IPS-18c (cell line): ENCODE measurements at regions not wholly inside any gene's neighbourhood (a gene's known extent, or its start where the extent isn't known, plus 50 kb on each side); places are given as distances from the start of the nearest gene placed in this dataset.
"Not testable (repeated sequence)": the region's sequence is repeated elsewhere in the genome, so short reads cannot be mapped to it uniquely, and the experiment has no call there.

Source experiments
- H3K4me3 ChIP-seq: 2 replicates; pipeline ENCODE4 v1.7.0; 2013; ENCODE audit warnings: low read depth, mild to moderate bottlenecking, low read length, moderate library complexity; ENCODE audit not compliant: insufficient read depth
- H3K9me3 ChIP-seq: one replicate; pipeline ENCODE4 v1.6.1; 2013; ENCODE audit warnings: mild to moderate bottlenecking, low read length, moderate library complexity; ENCODE audit not compliant: control insufficient read depth, insufficient read depth

GRCh38 chr2:60365556-60365955 lies 187.9 kb downstream of the BCL11A start:
- Histone ChIP-seq H3K4me3 (no peak overlapping the region), H3K9me3 (no peaks in the 10 kb centered on the region)

DNA sequence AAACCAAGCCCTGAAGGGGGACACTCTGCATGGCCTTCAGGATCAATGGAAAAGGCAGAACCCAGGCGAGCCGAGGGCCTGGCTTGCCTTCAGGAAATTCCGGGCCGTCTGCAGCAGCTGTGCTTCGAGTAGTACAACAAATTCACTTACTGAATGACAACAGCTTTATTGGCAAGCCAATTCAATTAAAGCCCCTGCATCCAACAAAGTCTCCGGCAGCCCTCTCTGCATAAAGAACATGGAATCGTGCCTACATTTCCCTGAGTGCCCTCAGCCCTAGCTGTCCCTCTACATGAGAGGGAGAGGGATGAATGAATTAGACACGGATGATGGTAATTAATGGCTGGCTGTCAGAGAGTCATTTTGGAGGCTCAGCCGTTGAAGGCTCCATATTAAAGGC lies 189.0 kb downstream of the BCL11A start:
- H3K9me3 ChIP-seq, result no peaks in the 10 kb centered on the region
- H3K4me3 ChIP-seq, result no peak overlapping the region

- H3K9me3 ChIP-seq, result no peaks in the 10 kb centered on the region
- no peak overlapping the region for H3K4me3 ChIP-seq
These were observed 192.0 kb downstream of the BCL11A start for GRCh38 chr2:60361498-60361897.

DNA sequence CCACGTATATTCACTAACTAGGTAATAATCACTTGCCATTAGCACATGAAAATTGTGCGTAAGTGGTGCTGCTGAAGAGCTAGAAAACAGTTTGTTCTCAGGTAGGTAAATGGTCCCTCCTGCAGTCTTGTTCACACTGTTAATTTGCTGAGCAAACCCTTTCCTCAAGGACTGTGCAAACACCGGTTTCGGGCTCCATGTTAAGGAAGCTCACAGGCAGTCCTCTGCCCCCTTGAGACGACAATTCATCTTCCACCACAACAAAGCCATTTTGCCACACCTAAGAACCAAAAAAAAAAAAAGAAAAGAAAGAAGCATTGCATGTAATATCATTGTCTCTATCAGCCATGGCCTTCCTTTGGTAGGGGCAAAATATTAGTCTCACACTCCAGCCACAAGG lies 193.9 kb downstream of the BCL11A start:
- Histone ChIP-seq H3K4me3 (no peak overlapping the region), H3K9me3 (no peaks in the 10 kb centered on the region)

GRCh38 chr2:60358476-60358875 lies 195.0 kb downstream of the BCL11A start:
- no peak overlapping the region for H3K4me3 ChIP-seq
- H3K9me3 ChIP-seq, result no peaks in the 10 kb centered on the region

DNA sequence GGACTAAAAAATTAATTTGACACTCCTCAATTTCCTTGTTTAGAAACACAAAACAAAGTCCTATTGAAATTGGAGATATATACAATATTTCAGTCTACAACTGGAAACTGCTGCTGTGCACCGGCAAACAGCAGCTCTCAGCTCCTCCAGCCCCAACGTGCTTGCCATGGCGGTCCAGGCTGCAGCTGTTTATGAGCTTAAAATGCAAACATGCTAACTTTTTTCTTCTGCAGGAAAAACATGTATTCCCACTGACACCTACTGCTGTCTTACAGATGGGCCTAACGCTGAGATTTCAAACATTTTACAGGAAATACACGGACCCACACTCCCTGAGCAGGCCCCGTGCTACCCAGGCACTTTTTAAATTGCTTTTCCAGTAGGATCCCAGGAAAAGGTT lies 195.5 kb downstream of the BCL11A start:
- H3K9me3 ChIP-seq, result no peaks in the 10 kb centered on the region
- H3K4me3 ChIP-seq, result no peak overlapping the region

DNA sequence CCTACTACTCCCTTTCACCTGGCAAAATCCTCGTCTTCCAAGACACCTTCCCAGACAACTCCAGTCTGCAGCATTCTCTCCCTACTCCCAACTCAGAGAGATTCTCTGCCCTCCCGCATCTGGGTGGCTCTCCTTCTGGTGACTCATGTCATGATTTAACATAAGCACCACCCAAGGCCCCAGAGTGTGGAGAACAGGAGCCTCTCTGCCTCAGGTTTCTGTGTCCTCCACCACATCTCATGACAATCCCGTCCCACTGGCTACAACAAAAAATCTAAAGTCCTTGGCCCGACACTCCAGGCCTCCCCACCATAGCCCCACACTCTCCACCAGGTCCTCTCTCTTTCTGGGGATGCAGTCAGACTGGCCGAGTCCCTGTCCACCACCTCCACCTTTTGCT lies 197.1 kb downstream of the BCL11A start:
- no peaks in the 10 kb centered on the region for H3K9me3 ChIP-seq
- no peak overlapping the region for H3K4me3 ChIP-seq

GRCh38 chr2:60355849-60356261 lies 197.6 kb downstream of the BCL11A start:
- no peak overlapping the region for H3K4me3 ChIP-seq
- no peaks in the 10 kb centered on the region for H3K9me3 ChIP-seq

DNA sequence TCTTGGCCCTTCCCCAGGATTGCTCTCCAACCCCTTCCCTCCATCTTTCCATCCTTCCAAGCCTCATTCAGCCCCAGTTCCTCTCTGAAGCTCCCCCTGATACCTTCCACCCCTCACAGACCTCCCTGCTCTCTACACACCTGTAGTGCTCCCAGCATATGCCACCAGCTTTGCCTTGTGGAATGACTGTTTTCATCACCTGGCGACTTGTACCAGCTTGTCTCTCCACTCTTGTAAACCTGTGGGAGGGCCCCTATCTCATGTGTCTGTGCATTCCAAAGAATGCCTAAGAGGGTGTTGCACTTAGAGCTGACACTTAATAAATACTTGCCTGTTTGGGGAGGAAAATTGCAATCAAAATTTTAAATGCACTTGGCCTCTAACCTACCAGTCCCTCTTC lies 198.7 kb downstream of the BCL11A start:
- H3K9me3 ChIP-seq, result no peaks in the 10 kb centered on the region
- H3K4me3 ChIP-seq, result no peak overlapping the region

GRCh38 chr2:60353863-60354262 lies 199.6 kb downstream of the BCL11A start:
- H3K4me3 ChIP-seq, result no peak overlapping the region
- H3K9me3 ChIP-seq, result no peaks in the 10 kb centered on the region

- no peak overlapping the region for H3K4me3 ChIP-seq
These were observed 200.1 kb downstream of the BCL11A start for GRCh38 chr2:60353406-60353800.

DNA sequence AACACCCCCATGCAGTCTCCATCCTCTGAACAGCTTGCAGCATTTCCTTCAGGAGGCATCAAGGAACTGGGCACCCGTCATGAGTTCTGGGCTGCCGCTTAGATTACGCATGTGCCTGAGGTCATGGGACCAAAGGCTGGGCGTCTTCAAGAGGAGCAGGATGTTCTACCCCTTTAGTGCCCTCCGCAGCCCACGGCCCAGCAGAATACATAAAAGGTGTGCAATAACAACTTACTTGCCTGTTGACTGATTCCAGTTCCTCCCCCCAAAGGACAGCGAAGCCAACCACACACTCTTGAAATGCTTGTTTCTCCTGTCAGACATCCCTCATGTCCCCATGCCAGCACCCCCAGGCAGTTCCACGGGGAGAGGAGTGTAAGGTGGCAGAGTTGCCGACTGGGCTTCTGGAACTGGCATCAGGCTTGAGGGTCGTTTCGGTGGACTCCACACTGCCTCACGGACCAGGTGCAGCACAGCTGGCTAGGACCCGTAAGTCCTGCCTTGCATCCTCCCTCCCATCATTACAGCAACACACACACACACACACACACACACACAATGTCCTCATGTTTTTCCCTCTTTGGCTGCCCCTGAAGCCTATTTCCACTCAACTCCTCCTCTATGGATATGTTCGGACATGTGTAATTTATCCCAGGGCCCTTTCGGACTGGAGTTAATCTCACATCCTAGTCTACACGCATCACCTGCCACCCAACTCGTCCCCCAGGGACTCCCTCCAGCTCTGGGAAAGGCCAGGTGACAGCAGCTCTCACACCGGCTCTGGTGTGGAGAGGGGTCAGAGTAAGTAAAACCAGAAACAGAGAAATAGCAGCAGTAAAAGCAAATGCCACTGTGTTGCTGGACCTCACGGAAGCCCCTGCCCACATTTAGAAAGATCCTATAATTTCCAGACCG lies 200.7 kb downstream of the BCL11A start:
- H3K9me3 ChIP-seq, result no peaks in the 10 kb centered on the region
- H3K4me3 ChIP-seq, result no peak overlapping the region

More at GRCh38 chr2:60353406-60353800, 200.1 kb downstream of the BCL11A start:
- no peaks in the 10 kb centered on the region for H3K9me3 ChIP-seq

DNA sequence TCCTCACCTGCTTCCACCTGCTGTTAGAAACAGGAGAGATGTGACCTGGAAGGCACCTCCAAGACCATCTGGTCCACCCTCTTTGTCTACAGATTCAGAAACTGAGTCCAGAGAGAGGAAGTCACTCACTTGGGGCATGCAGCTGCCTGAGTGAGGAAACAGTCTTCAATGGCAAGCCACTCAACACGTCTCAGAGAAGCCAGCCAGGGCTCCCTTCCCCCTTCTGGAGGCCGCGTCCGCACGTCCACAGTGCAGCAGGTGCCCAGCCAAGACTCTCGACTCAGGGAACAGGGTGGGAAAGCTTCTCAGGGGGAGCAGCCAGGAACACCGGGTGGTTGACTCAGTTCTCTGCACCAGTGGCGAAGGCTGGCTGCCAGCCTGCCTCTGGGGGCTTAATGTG lies 201.7 kb downstream of the BCL11A start:
- H3K4me3 ChIP-seq, result no peak overlapping the region
- no peaks in the 10 kb centered on the region for H3K9me3 ChIP-seq

- H3K9me3 ChIP-seq, result no peaks in the 10 kb centered on the region
- no peak overlapping the region for H3K4me3 ChIP-seq
These were observed 202.1 kb downstream of the BCL11A start for GRCh38 chr2:60351321-60351720.

DNA sequence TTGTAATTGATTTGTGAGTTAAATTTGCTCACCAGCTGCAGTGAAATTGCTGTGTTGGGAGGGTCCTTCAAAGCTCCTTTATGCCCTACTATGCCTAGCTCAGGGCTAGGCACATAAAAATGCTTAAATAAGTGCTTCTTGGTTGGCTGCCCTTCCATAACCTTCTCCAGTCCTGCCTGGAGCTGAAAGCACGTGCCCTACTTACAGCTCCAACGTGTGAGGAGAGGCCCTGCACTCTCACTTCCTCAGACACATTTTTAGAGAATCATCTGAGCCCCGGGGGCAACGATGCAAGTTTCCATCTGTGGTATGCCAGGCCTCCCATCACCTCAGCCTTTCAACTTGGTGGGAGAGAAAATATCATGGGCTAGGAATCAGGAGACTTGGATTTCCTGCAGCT lies 202.7 kb downstream of the BCL11A start:
- Histone ChIP-seq H3K9me3 (no peaks in the 10 kb centered on the region), H3K4me3 (no peak overlapping the region)

- H3K4me3 ChIP-seq, result no peak overlapping the region
These were observed 205.7 kb downstream of the BCL11A start for GRCh38 chr2:60347781-60348180.

GRCh38 chr2:60342491-60342890 lies 211.0 kb downstream of the BCL11A start:
- H3K4me3 ChIP-seq, H3K9me3 ChIP-seq: not testable (repeated sequence)

More at GRCh38 chr2:60347781-60348180, 205.7 kb downstream of the BCL11A start:
- no peaks in the 10 kb centered on the region for H3K9me3 ChIP-seq

DNA sequence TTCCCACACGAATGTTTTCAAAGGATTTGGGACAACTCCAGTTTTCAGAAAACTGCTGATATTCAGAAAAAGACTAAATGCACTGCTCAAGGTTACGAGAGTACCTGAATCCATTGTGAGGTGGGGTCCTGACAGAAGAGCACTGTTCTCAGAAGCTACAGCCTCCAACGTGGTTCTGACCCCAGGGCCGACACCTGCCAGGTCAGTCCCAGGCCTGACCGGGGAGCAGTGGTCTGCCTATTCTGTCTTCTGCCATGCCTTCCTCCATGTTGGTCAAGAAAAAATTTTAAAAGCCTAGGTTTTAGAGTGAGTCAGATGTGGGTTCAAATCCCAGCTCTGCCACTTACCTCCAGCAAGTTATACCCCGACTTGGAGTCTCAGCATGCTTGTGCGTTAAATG lies 212.3 kb downstream of the BCL11A start:
- Histone ChIP-seq H3K9me3 (no peaks in the 10 kb centered on the region), H3K4me3 (no peak overlapping the region)

- no peaks in the 10 kb centered on the region for H3K9me3 ChIP-seq
- H3K4me3 ChIP-seq, result no peak overlapping the region
These were observed 214.2 kb downstream of the BCL11A start for GRCh38 chr2:60339286-60339685.
